Gastroesophageal sphincter (tissue), 3 donors: ENCODE measurements at regions not wholly inside any gene's neighbourhood (a gene's known extent, or its start where the extent isn't known, plus 50 kb on each side); places are given as distances from the start of the nearest gene placed in this dataset.

ENCODE experiments used
- EP300 ChIP-seq: sonication (generic); formaldehyde crosslinking; IDR thresholded peaks from one replicate; pipeline ENCODE4 v1.6.1; 2017; ENCODE audit warnings: antibody characterized with exemption, mild to moderate bottlenecking
- POLR2A ChIP-seq, 2 donors: fragments of 450-650 bp; IDR thresholded peaks; one replicate each; pipeline ENCODE4 v1.6.1; 2017; ENCODE audit warnings: antibody characterized with exemption in 2 of 2, mild to moderate bottlenecking in 2 of 2, moderate library complexity in 1 of 2
- POLR2AphosphoS5 ChIP-seq: sonication (generic); formaldehyde crosslinking; IDR thresholded peaks from one replicate; pipeline ENCODE4 v1.6.1; 2017; ENCODE audit warnings: antibody characterized with exemption
- TF ChIP-seq, protein P1 (sequence below), 4 experiments: fragments of 200-600 bp in 2 of 4; fragments of 450-650 bp in 2 of 4; sonication (generic) in 1 of 4; IDR thresholded peaks; one replicate each; pipeline ENCODE4 v1.5.1; 2017 to 2019; ENCODE audit warnings: antibody characterized with exemption in 4 of 4, mild to moderate bottlenecking in 2 of 4, moderate library complexity in 2 of 4

DNA sequence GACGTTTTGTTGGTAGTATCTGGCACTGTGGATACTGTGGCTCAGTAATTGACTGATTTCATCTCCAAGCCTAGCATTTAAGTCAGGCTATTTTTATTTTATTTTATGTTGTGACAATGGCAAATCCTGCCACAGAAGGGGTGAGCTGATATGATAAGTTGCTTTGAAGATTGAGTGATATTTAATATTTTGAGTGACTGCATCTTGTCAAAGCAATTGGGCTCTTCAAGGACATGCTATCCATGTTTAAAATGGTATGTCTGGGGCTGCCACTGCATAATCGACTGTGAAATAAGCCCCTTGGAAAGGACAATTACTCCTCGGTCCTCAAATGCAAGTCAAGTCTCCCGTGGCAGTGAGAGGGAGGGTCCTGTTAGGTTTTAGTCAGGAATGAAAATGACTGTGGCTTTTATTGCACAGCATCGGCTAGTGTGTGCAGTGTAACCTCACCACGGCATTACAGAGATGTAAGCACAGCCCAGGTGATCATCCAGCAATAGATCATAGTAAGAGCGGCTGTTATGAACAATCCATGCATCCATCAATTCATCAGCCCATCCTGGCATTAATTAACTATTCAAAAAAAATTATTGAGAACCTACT lies 178.2 kb downstream of the GBA3 start:
- TF ChIP-seq, protein P1, sequence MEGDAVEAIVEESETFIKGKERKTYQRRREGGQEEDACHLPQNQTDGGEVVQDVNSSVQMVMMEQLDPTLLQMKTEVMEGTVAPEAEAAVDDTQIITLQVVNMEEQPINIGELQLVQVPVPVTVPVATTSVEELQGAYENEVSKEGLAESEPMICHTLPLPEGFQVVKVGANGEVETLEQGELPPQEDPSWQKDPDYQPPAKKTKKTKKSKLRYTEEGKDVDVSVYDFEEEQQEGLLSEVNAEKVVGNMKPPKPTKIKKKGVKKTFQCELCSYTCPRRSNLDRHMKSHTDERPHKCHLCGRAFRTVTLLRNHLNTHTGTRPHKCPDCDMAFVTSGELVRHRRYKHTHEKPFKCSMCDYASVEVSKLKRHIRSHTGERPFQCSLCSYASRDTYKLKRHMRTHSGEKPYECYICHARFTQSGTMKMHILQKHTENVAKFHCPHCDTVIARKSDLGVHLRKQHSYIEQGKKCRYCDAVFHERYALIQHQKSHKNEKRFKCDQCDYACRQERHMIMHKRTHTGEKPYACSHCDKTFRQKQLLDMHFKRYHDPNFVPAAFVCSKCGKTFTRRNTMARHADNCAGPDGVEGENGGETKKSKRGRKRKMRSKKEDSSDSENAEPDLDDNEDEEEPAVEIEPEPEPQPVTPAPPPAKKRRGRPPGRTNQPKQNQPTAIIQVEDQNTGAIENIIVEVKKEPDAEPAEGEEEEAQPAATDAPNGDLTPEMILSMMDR (IDR thresholded peaks at IDR 0.05): no peak
- no peak for TF ChIP-seq EP300
- no peak for TF ChIP-seq POLR2A (IDR thresholded peaks at IDR 0.05)
- no peak for TF ChIP-seq POLR2AphosphoS5
